ENCODE measurements at regions not wholly inside any gene's neighbourhood (a gene's known extent, or its start where the extent isn't known, plus 50 kb on each side); places are given as distances from the start of the nearest gene placed in this dataset.

DNA sequence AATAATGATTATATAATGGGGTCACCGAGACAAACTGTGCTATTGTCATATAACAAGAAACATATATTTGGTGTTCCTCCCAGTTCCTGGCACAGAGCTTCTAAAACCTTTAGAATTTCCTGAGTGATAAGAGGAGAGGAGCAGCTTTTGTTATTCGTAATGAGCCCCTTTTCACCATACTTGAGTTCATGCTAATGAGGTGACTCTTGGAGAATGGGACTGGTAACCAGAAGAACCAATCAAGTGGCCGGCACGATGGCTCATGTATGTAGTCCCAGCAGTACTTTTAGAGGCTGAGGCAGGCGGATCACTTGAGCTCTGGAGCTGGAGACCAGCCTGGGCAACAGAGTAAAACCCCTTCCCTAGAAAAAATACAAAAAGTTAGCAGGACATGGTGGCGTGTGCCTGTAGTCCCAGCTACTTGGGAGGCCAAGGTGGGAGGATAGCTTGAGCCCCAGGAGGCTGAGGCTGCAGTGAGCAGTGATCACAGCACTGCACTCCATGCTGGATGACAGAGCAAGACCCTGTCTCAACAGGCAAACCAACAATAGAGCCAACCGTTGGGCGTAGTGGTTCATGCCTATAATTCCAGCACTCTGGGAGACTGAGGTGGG lies 62.7 kb upstream of the FTH1 start:
- ATAC-seq = no peak

DNA sequence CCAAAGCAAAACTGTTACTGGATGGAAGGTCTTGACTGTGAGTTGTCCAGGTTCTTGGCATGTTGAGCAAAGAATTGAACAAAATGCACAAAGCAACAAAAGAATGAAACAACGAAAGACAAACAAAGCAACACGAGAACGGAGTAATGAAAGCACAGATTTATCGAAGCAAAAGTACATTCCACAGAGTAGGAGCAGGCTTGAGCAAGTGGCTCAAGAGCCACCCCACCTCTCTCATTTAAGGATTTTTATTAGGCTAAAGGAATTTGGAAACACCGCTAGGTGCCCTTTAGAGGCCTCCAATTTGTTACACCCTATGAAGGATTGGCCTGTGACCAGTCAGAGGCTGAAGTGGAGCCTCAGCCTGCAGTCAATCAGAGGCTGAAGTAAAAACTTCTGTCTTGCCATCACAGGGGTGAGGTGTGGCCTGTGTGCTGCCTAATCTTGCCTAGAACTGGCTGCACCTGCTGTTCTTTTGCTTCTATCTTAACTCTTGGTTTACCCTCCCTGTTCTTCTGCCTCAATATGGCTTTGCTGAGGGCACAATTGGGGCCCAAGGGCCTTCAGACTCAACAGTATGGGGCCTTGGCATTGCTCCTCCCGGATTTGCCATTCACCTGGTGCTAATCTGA lies 59.4 kb upstream of the FTH1 start:
- POLR2A ChIA-PET = interaction anchor here (1.3 to 1.6 kb wide), 2 partner anchors 57 to 59 kb away, joined by 4 to 6 read pairs; partner anchors contain the start of gene FTH1
- intact Hi-C loops (cut with micrococcal nuclease) = no loop called here

More for the DNA sequence above, 62.7 kb upstream of the FTH1 start:
- H3K4me1 Mint-ChIP-seq (ENCODE audit: low read depth) = peaks cover 13% of the 10 kb centered on the region
- no peaks in the 10 kb centered on the region for H3K36me3 Mint-ChIP-seq (ENCODE audit: low read depth)
- intact Hi-C loops (cut with micrococcal nuclease) = no loop called here
- no peak overlapping the region for H3K27ac Mint-ChIP-seq
- DNase-seq = no peak
- no peak overlapping the region for H3K4me3 Mint-ChIP-seq
- H3K27me3 Mint-ChIP-seq = no peaks in the 10 kb centered on the region
- peaks cover 2% of the 10 kb centered on the region for H3K9me3 Mint-ChIP-seq
- POLR2A ChIA-PET = no interaction called here
- TF ChIP-seq, protein P1, sequence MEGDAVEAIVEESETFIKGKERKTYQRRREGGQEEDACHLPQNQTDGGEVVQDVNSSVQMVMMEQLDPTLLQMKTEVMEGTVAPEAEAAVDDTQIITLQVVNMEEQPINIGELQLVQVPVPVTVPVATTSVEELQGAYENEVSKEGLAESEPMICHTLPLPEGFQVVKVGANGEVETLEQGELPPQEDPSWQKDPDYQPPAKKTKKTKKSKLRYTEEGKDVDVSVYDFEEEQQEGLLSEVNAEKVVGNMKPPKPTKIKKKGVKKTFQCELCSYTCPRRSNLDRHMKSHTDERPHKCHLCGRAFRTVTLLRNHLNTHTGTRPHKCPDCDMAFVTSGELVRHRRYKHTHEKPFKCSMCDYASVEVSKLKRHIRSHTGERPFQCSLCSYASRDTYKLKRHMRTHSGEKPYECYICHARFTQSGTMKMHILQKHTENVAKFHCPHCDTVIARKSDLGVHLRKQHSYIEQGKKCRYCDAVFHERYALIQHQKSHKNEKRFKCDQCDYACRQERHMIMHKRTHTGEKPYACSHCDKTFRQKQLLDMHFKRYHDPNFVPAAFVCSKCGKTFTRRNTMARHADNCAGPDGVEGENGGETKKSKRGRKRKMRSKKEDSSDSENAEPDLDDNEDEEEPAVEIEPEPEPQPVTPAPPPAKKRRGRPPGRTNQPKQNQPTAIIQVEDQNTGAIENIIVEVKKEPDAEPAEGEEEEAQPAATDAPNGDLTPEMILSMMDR (IDR thresholded peaks at IDR 0.05) = no peak
- CTCF ChIA-PET = interaction anchor here (1.3 to 2.3 kb wide), 3 partner anchors 52 to 132 kb away, joined by 4 to 8 read pairs (median 5); no protein-coding TSS in a partner anchor

GRCh38 chr11:62025487-62026105 lies 58.2 kb upstream of the FTH1 start:
- POLR2A ChIA-PET = interaction anchor here (0.8 to 1.6 kb wide), 5 partner anchors 47 to 60 kb away, joined by 3 to 6 read pairs (median 3); no protein-coding TSS in a partner anchor
- TF ChIP-seq, protein P1 (IDR thresholded peaks at IDR 0.05) = no peak

More for the DNA sequence above, 59.4 kb upstream of the FTH1 start:
- TF ChIP-seq, protein P1 (IDR thresholded peaks at IDR 0.05) = no peak
- DNase-seq (no peak), ATAC-seq (no peak)
- CTCF ChIA-PET = interaction anchor here (2.6 kb wide), 1 partner anchor 55 kb away, joined by 13 read pairs; no protein-coding TSS in a partner anchor
- Mint-ChIP-seq H3K27me3 (no peaks in the 10 kb centered on the region), H3K27ac (no peak overlapping the region), H3K9me3 (no peaks in the 10 kb centered on the region), H3K4me1 (ENCODE audit: low read depth) (peaks cover 14% of the 10 kb centered on the region), H3K4me3 (no peak overlapping the region), H3K36me3 (ENCODE audit: low read depth) (no peaks in the 10 kb centered on the region)

DNA sequence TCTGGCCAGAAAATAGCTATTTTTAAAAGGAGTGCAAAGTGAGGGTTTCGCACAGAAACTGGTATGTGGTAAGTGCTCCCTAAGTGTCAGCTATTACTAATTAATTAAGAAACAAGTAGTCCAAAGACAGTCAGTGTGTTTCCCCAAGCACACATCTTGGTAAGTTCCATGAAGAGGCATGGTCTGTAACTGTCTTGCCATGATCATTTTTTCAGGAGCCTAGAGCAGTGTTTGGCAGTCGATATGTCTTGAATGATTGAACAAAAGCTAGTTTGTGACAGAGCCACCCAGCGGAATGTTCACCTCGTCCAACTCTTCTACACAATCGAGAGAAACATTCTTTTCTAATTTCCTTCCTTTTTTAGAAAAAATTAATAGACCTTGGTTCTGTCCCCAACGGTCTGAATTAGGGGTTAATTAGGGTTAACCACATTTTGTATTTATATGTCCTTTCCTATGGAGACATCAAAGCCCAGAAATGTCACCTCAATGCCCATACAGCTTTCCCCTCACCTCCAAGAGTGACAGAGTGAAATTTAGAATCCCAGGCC lies 57.6 kb upstream of the FTH1 start:
- H3K9me3 Mint-ChIP-seq = peaks cover 9% of the 10 kb centered on the region
- CTCF ChIA-PET = interaction anchor here (1.2 to 2.6 kb wide), 2 partner anchors 57 to 127 kb away, joined by 3 to 13 read pairs; no protein-coding TSS in a partner anchor

More at GRCh38 chr11:62025487-62026105, 58.2 kb upstream of the FTH1 start:
- peaks cover 14% of the 10 kb centered on the region for H3K4me1 Mint-ChIP-seq (ENCODE audit: low read depth)
- H3K36me3 Mint-ChIP-seq (ENCODE audit: low read depth) = no peaks in the 10 kb centered on the region
- CTCF ChIA-PET = interaction anchor here (2.6 kb wide), 1 partner anchor 56 kb away, joined by 13 read pairs; no protein-coding TSS in a partner anchor
- intact Hi-C loops (cut with micrococcal nuclease) = loop anchor here (2.0 kb wide), 1 partner anchor 61 kb away; no protein-coding TSS in a partner anchor
- ATAC-seq (peak; percentile 90), DNase-seq (peak; percentile 80)
- H3K27me3 Mint-ChIP-seq = no peaks in the 10 kb centered on the region
- H3K9me3 Mint-ChIP-seq = peaks cover 7% of the 10 kb centered on the region
- H3K27ac Mint-ChIP-seq = peak overlapping the region; percentile 95
- peak overlapping the region; percentile 62 for H3K4me3 Mint-ChIP-seq

More for the DNA sequence above, 57.6 kb upstream of the FTH1 start:
- POLR2A ChIA-PET = interaction anchor here (0.6 to 1.6 kb wide), 6 partner anchors 14 to 59 kb away, joined by 3 to 6 read pairs (median 3); no protein-coding TSS in a partner anchor
- Mint-ChIP-seq H3K27me3 (no peaks in the 10 kb centered on the region), H3K4me1 (ENCODE audit: low read depth) (peaks cover 14% of the 10 kb centered on the region), H3K27ac (peak overlapping the region; percentile 95), H3K36me3 (ENCODE audit: low read depth) (no peaks in the 10 kb centered on the region), H3K4me3 (peak overlapping the region; percentile 62)
- intact Hi-C loops (cut with micrococcal nuclease) = loop anchor here (2.0 kb wide), 1 partner anchor 60 kb away; no protein-coding TSS in a partner anchor
- TF ChIP-seq, protein P1 (IDR thresholded peaks at IDR 0.05) = no peak
- DNase-seq (no peak), ATAC-seq (no peak)
